Progenitor cell of endocrine pancreas (in vitro differentiated cells): ENCODE measurements at regions not wholly inside any gene's neighbourhood (a gene's known extent, or its start where the extent isn't known, plus 50 kb on each side); places are given as distances from the start of the nearest gene placed in this dataset.

ENCODE experiments used
- DNase-seq: peaks from one replicate; pipeline ENCODE4 v3.0.0; 2021; ENCODE audit warnings: low spot score; ENCODE audit not compliant: unreplicated experiment
- H3K27ac Mint-ChIP-seq: 2 replicates; pipeline ENCODE4 v1.8.0; 2021; ENCODE audit warnings: mild to moderate bottlenecking, moderate library complexity, mixed read lengths
- H3K27me3 Mint-ChIP-seq: 2 replicates; pipeline ENCODE4 v1.8.0; 2021; ENCODE audit warnings: mixed read lengths
- H3K36me3 Mint-ChIP-seq: 2 replicates; pipeline ENCODE4 v1.8.0; 2022; ENCODE audit warnings: mixed read lengths; ENCODE audit not compliant: insufficient read depth
- H3K4me1 Mint-ChIP-seq: 2 replicates; pipeline ENCODE4 v1.8.0; 2021; ENCODE audit warnings: low read depth, mixed read lengths
- H3K4me3 Mint-ChIP-seq: 2 replicates; pipeline ENCODE4 v1.8.0; 2021; ENCODE audit warnings: low read depth, mild to moderate bottlenecking, moderate library complexity, mixed read lengths
- H3K9me3 Mint-ChIP-seq: 2 replicates; pipeline ENCODE4 v1.8.0; 2021; ENCODE audit warnings: low read depth, mixed read lengths
- CTCF ChIP-seq: fragments of 200-600 bp; sonication (generic); IDR thresholded peaks from one replicate; pipeline ENCODE4 v1.5.0; 2021; ENCODE audit warnings: antibody characterized with exemption, mild to moderate bottlenecking; ENCODE audit not compliant: unreplicated experiment

GRCh38 chr14:49972823-49973222 is 79.9 kb downstream of the ARF6 start:
- H3K9me3 Mint-ChIP-seq: no peaks in the 10 kb centered on the region
- peaks cover 39% of the 10 kb centered on the region for H3K4me1 Mint-ChIP-seq
- no peaks in the 10 kb centered on the region for H3K36me3 Mint-ChIP-seq
- TF ChIP-seq CTCF: no peak
- peak overlapping the region; percentile 77 for H3K27ac Mint-ChIP-seq
- no peaks in the 10 kb centered on the region for H3K27me3 Mint-ChIP-seq
- peak overlapping the region; percentile 12 for H3K4me3 Mint-ChIP-seq
- no peak for DNase-seq

GRCh38 chr14:49975276-49975675 is 82.4 kb downstream of the ARF6 start:
- Mint-ChIP-seq H3K27ac (no peak overlapping the region), H3K9me3 (no peaks in the 10 kb centered on the region), H3K4me1 (peaks cover 35% of the 10 kb centered on the region), H3K4me3 (no peak overlapping the region), H3K36me3 (no peaks in the 10 kb centered on the region), H3K27me3 (no peaks in the 10 kb centered on the region)
- DNase-seq: no peak
- no peak for TF ChIP-seq CTCF

- no peak for TF ChIP-seq CTCF
- no peaks in the 10 kb centered on the region for H3K9me3 Mint-ChIP-seq
- no peak overlapping the region for H3K4me3 Mint-ChIP-seq
Measured at GRCh38 chr14:49975799-49976198, 82.9 kb downstream of the ARF6 start.

GRCh38 chr14:49977126-49977841 is 84.4 kb downstream of the ARF6 start:
- H3K4me3 Mint-ChIP-seq: no peak overlapping the region
- no peak for DNase-seq
- no peak overlapping the region for H3K27ac Mint-ChIP-seq
- peaks cover 20% of the 10 kb centered on the region for H3K4me1 Mint-ChIP-seq
- TF ChIP-seq CTCF: no peak
- no peaks in the 10 kb centered on the region for H3K27me3 Mint-ChIP-seq
- no peaks in the 10 kb centered on the region for H3K36me3 Mint-ChIP-seq
- H3K9me3 Mint-ChIP-seq: no peaks in the 10 kb centered on the region

More at GRCh38 chr14:49975799-49976198, 82.9 kb downstream of the ARF6 start:
- Mint-ChIP-seq H3K4me1 (peaks cover 30% of the 10 kb centered on the region), H3K36me3 (no peaks in the 10 kb centered on the region), H3K27ac (peak overlapping the region; percentile 47), H3K27me3 (no peaks in the 10 kb centered on the region)
- DNase-seq: no peak

GRCh38 chr14:49980027-49980426 is 87.1 kb downstream of the ARF6 start:
- H3K4me3 Mint-ChIP-seq: no peak overlapping the region
- no peaks in the 10 kb centered on the region for H3K36me3 Mint-ChIP-seq
- no peak for DNase-seq
- no peaks in the 10 kb centered on the region for H3K27me3 Mint-ChIP-seq
- no peak for TF ChIP-seq CTCF
- no peak overlapping the region for H3K27ac Mint-ChIP-seq
- H3K4me1 Mint-ChIP-seq: peaks cover 10% of the 10 kb centered on the region
- H3K9me3 Mint-ChIP-seq: no peaks in the 10 kb centered on the region
